ENCODE measurements at regions not wholly inside any gene's neighbourhood (a gene's known extent, or its start where the extent isn't known, plus 50 kb on each side); places are given as distances from the start of the nearest gene placed in this dataset.
A peak's percentile ranks its signal among the peaks of the same experiment; 100 is the strongest.

GRCh38 chr11:27253224-27253623, 109.8 kb downstream of the CCDC34 start:
- TF ChIP-seq POLR2A (IDR thresholded peaks at IDR 0.05) (no peak), POLR2AphosphoS5 (IDR thresholded peaks at IDR 0.05) (no peak), CTCF (IDR thresholded peaks at IDR 0.05) (no peak)
- Histone ChIP-seq H3K4me3 (no peak overlapping the region), H3K27ac (no peak overlapping the region), H3K9me3 (no peaks in the 10 kb centered on the region), H3K36me3 (no peaks in the 10 kb centered on the region), H3K27me3 (no peaks in the 10 kb centered on the region), H3K4me1 (no peaks in the 10 kb centered on the region)
- no peak for DNase-seq (ENCODE audit: low spot score in 2 of 2)
- intact Hi-C loops (cut with DNase I; ENCODE audit: low total_unique reads), result loop anchor here (5.0 kb wide), 1 partner anchor 519 kb away; no protein-coding TSS in a partner anchor

- H3K4me3 ChIP-seq, result no peak overlapping the region
- H3K27me3 ChIP-seq, result no peaks in the 10 kb centered on the region
- H3K27ac ChIP-seq, result no peak overlapping the region
- intact Hi-C loops (cut with DNase I; ENCODE audit: low total_unique reads), result loop anchor here (5.0 kb wide), 1 partner anchor 521 kb away; no protein-coding TSS in a partner anchor
- H3K4me1 ChIP-seq, result no peaks in the 10 kb centered on the region
- H3K36me3 ChIP-seq, result no peaks in the 10 kb centered on the region
- no peak for TF ChIP-seq POLR2AphosphoS5 (IDR thresholded peaks at IDR 0.05)
- no peak for TF ChIP-seq POLR2A (IDR thresholded peaks at IDR 0.05)
- H3K9me3 ChIP-seq, result no peaks in the 10 kb centered on the region
- DNase-seq (ENCODE audit: low spot score in 2 of 2), result no peak
These were observed 111.9 kb downstream of the CCDC34 start for GRCh38 chr11:27250867-27251665.

GRCh38 chr11:27248576-27249509, 114.2 kb downstream of the CCDC34 start:
- TF ChIP-seq POLR2A (IDR thresholded peaks at IDR 0.05) (no peak), CTCF (IDR thresholded peaks at IDR 0.05) (no peak), POLR2AphosphoS5 (IDR thresholded peaks at IDR 0.05) (no peak)
- DNase-seq (ENCODE audit: low spot score in 2 of 2), result no peak
- no peak overlapping the region for H3K4me3 ChIP-seq
- no peaks in the 10 kb centered on the region for H3K27me3 ChIP-seq
- H3K4me1 ChIP-seq, result no peaks in the 10 kb centered on the region
- no peaks in the 10 kb centered on the region for H3K36me3 ChIP-seq
- no peaks in the 10 kb centered on the region for H3K9me3 ChIP-seq
- peak overlapping the region; percentile 45 to 50 for H3K27ac ChIP-seq
- intact Hi-C loops (cut with DNase I; ENCODE audit: low total_unique reads), result no loop called here

- intact Hi-C loops (cut with DNase I; ENCODE audit: low total_unique reads), result no loop called here
- Histone ChIP-seq H3K9me3 (no peaks in the 10 kb centered on the region), H3K4me1 (no peaks in the 10 kb centered on the region)
These were observed 115.4 kb downstream of the CCDC34 start for GRCh38 chr11:27247660-27248059.

More at GRCh38 chr11:27247660-27248059, 115.4 kb downstream of the CCDC34 start:
- DNase-seq (ENCODE audit: low spot score in 2 of 2), result no peak
- TF ChIP-seq CTCF (IDR thresholded peaks at IDR 0.05), result no peak
- no peak for TF ChIP-seq POLR2AphosphoS5 (IDR thresholded peaks at IDR 0.05)
- no peak for TF ChIP-seq POLR2A (IDR thresholded peaks at IDR 0.05)
- no peaks in the 10 kb centered on the region for H3K27me3 ChIP-seq
- H3K27ac ChIP-seq, result no peak overlapping the region
- H3K4me3 ChIP-seq, result no peak overlapping the region
- H3K36me3 ChIP-seq, result no peaks in the 10 kb centered on the region

Data from breast epithelium (tissue), 4 donors.